Heart left ventricle (tissue), 16 donors: ENCODE measurements at regions not wholly inside any gene's neighbourhood (a gene's known extent, or its start where the extent isn't known, plus 50 kb on each side); places are given as distances from the start of the nearest gene placed in this dataset.
A peak's percentile ranks its signal among the peaks of the same experiment; 100 is the strongest.
"Not testable (repeated sequence)": the region's sequence is repeated elsewhere in the genome, so short reads cannot be mapped to it uniquely, and the experiment has no call there.

Source experiments
- ATAC-seq, 4 donors: fragments of 200-7000 bp; cut with Tn5 transposase; one replicate each; pipeline ENCODE4 v1.9.1; 2020 to 2022; ENCODE audit warnings: moderate library complexity in 4 of 4, mild to moderate bottlenecking in 3 of 4, moderate number of reproducible peaks in 1 of 4
- DNase-seq, 5 donors: peaks; one replicate each; pipeline ENCODE4 v3.0.0-alpha.2; 2020
- H3K27ac ChIP-seq, 12 donors: fragments of 200-600 bp; sonication (generic) in 4 of 12; one replicate each; pipeline versions ENCODE4 v1.5.0 to v1.8.0; 2016 to 2022; ENCODE audit warnings: mild to moderate bottlenecking in 2 of 12
- H3K27me3 ChIP-seq, 9 donors: fragments of 200-600 bp; sonication (generic) in 2 of 9; one replicate each; pipeline versions ENCODE4 v1.5.1 to v1.8.0; 2016 to 2022; ENCODE audit warnings: mild to moderate bottlenecking in 3 of 9
- H3K36me3 ChIP-seq, 9 donors: fragments of 200-600 bp; sonication (generic) in 2 of 9; one replicate each; pipeline versions ENCODE4 v1.5.0 to v1.8.0; 2018 to 2022; ENCODE audit warnings: mild to moderate bottlenecking in 2 of 9
- H3K4me1 ChIP-seq, 12 donors: fragments of 200-600 bp; sonication (generic) in 4 of 12; one replicate each; pipeline versions ENCODE4 v1.5.0 to v1.8.0; 2016 to 2022; ENCODE audit warnings: mild to moderate bottlenecking in 3 of 12
- H3K4me3 ChIP-seq, 12 donors: fragments of 200-600 bp; sonication (generic) in 4 of 12; one replicate each; pipeline versions ENCODE4 v1.5.0 to v1.8.0; 2017 to 2022; ENCODE audit warnings: mild to moderate bottlenecking in 9 of 12, moderate library complexity in 4 of 12
- H3K9me3 ChIP-seq, 12 donors: fragments of 200-600 bp; sonication (generic) in 4 of 12; one replicate each; pipeline versions ENCODE4 v1.5.0 to v1.8.0; 2016 to 2022; ENCODE audit warnings: mild to moderate bottlenecking in 1 of 12
- CTCF ChIP-seq, 12 donors: fragments of 200-600 bp; sonication (generic) in 4 of 12; IDR thresholded peaks; one replicate each; pipeline versions ENCODE4 v1.5.0 to v1.8.0; 2018 to 2022; ENCODE audit warnings: antibody characterized with exemption in 12 of 12, mild to moderate bottlenecking in 5 of 12
- POLR2A ChIP-seq, 2 donors: fragments of 450-650 bp; IDR thresholded peaks; one replicate each; pipeline ENCODE4 v1.6.1; 2017; ENCODE audit warnings: antibody characterized with exemption in 2 of 2, mild to moderate bottlenecking in 2 of 2, moderate library complexity in 2 of 2
- WGBS, 4 donors: extraction: QIAGEN DNeasy Blood & Tissue Kit in 2 of 4; methylation state at CpG; one replicate each; pipeline versions ENCODE4 v1.1.5 to v1.1.7; 2013 to 2018; 5-methylcytosine and 5-hydroxymethylcytosine counted together
- intact Hi-C, 10 donors: fragments of 100-400 bp; cut with DNase I; formaldehyde crosslinking; loops; one replicate each; pipeline versions ENCODE4 v1.11.1 to v1.14.2; 2022
- donor health status: ischemic (EF 13 %, LVEDD 7.1; RV severe dilation, severe dysfunction).
- donor health status: healthy with polysubstance abuse.
- donor health status: DM: no; HTN: yes; CAD: no.
- donor health status: DM: no; HTN: no; CAD: no.
- donor health status: ischemic (EF 25% LVEDD 6.9; RV normal size, moderate dysfunction).
- donor health status: ischemic (EF 25% LVEDD 5.7; RV mildly dilated, moderate dysfunction).
- donor health status: healthy.
- donor health status: DM: yes; HTN: yes; CAD: no.
- donor health status: ischemic (EF 35%, LVEDD 5.7; RV mildly dilated, moderate dysfunction).
- donor health status: nonischemic (EF 11% LVEDD 7.7; RV severe dilation, severe dysfunction).
- donor health status: DM: yes; HTN: yes; CAD: no.
- donor health status: PGD.
- donor health status: ischemic (EF 29% LVEDD 5.4; RV normal size, mild dysfunction).
- donor health status: nonischemic (EF 23%, LVEDD 6.1; RV moderate dilation, normal function).

- TF ChIP-seq CTCF (IDR thresholded peaks at IDR 0.05) (no peak), POLR2A (IDR thresholded peaks at IDR 0.05) (no peak)
- WGBS, 4 donors: 81 to 88% (median 86%) methylated on average over 8 of the region's 8 CpGs
- H3K27me3 ChIP-seq: no peaks in the 10 kb centered on the region
- peaks cover 0 to 26% (median 0%) of the 10 kb centered on the region in 12 donors for H3K4me1 ChIP-seq
- ATAC-seq (no peak), DNase-seq (no peak)
- intact Hi-C loops: no loop called here
- no peak overlapping the region for H3K4me3 ChIP-seq
- peak overlapping the region in 2 of 12 donors; percentile 2 to 78 for H3K27ac ChIP-seq
- no peaks in the 10 kb centered on the region for H3K36me3 ChIP-seq
- peaks cover 0 to 38% (median 0%) of the 10 kb centered on the region in 12 donors for H3K9me3 ChIP-seq
Measured at GRCh38 chr12:31890295-31891285, 68.6 kb upstream of the RESF1 start.

DNA sequence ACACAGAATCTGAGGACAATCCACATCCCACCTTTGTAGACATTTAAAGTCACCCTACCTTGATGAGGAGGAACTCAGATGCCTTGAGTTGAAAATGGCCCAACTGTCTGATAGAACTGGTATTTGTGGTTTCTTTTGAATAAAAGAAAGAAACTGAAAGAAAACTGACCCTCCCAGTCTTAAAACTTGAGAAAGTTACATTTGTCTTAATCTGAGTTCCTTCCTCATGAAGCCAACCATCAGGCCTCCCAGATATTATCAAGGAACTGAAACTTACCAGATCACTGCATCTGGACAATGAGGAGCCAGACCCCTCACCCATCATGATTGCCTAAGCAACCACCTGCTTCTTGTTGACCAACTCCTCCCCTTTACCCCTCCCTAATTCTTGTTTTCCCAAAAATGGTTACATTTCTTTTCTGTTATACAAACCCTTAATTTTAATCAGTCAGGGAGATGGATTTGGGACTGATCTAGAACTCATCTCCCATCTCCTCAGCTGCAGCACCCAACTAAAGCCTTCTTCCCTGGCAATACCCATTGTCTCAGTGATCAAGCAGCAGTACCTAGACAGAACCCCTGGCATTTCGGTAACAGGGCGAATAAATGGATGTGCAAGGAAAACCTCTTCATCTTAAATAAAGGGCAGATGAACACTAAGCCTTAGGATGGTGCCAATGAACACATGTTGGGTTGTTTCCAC, 72.0 kb upstream of the RESF1 start:
- no peak for TF ChIP-seq CTCF (IDR thresholded peaks at IDR 0.05)
- no peak for TF ChIP-seq POLR2A (IDR thresholded peaks at IDR 0.05)
- Histone ChIP-seq H3K9me3 (peaks cover 0 to 30% (median 0%) of the 10 kb centered on the region in 12 donors), H3K27me3 (no peaks in the 10 kb centered on the region), H3K27ac (peak overlapping the region in 1 of 12 donors; percentile 87), H3K36me3 (no peaks in the 10 kb centered on the region), H3K4me3 (peak overlapping the region in 1 of 12 donors; percentile 39), H3K4me1 (peaks cover 0 to 23% (median 0%) of the 10 kb centered on the region in 12 donors)
- DNase-seq (peak in 1 of 5 donors; percentile 32), ATAC-seq (peak in 1 of 4 donors; percentile 51)
- WGBS, 4 donors: 77 to 97% (median 88%) methylated on average over 2 of the region's 2 CpGs
- intact Hi-C loops: loop anchor here in 1 of 10 donors (10.0 kb wide), 1 partner anchor 418 kb away; no protein-coding TSS in a partner anchor

- Histone ChIP-seq H3K9me3 (peaks cover 0 to 16% (median 0%) of the 10 kb centered on the region in 12 donors), H3K4me1 (peaks cover 0 to 11% (median 0%) of the 10 kb centered on the region in 12 donors)
- not testable (repeated sequence) for DNase-seq, H3K27ac ChIP-seq, H3K36me3 ChIP-seq, H3K27me3 ChIP-seq, H3K4me3 ChIP-seq, ATAC-seq
- 91 to 96% (median 94%) methylated on average over 6 of the region's 6 CpGs for WGBS, 4 donors
- intact Hi-C loops: loop anchor here in 1 of 10 donors (10.0 kb wide), 1 partner anchor 422 kb away; no protein-coding TSS in a partner anchor
Measured at GRCh38 chr12:31882682-31883081, 76.5 kb upstream of the RESF1 start.

DNA sequence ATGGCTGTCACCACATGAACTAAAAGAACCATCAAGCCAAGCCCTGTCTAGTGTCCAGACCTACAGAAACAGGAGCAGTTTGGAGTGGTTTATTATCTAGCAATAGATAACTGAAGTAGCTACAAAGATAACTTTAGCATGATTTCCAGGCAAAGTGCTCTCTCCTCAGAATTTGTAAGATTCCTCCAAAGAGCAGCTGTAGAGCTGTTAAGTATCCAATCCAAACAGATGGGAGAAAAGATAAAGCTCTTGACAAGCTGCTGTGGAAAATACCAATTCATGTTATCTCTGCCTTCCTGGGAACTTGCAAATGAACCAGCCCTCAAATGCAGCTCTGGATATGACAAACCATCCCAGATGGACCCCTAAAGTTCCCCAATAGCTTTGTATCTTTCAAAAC, 78.9 kb upstream of the RESF1 start:
- no peak for ATAC-seq
- no peak overlapping the region for H3K27ac ChIP-seq
- H3K36me3 ChIP-seq: no peaks in the 10 kb centered on the region
- peaks cover 0 to 9% (median 0%) of the 10 kb centered on the region in 12 donors for H3K9me3 ChIP-seq
- H3K4me1 ChIP-seq: peaks cover 0 to 17% (median 1%) of the 10 kb centered on the region in 12 donors
- TF ChIP-seq CTCF (IDR thresholded peaks at IDR 0.05) (no peak), POLR2A (IDR thresholded peaks at IDR 0.05) (no peak)
- DNase-seq: no peak
- no peak overlapping the region for H3K4me3 ChIP-seq
- intact Hi-C loops: loop anchor here in 1 of 10 donors (10.0 kb wide), 1 partner anchor 424 kb away; no protein-coding TSS in a partner anchor
- H3K27me3 ChIP-seq: no peaks in the 10 kb centered on the region
